ENCODE measurements at regions not wholly inside any gene's neighbourhood (a gene's known extent, or its start where the extent isn't known, plus 50 kb on each side); places are given as distances from the start of the nearest gene placed in this dataset.

DNA sequence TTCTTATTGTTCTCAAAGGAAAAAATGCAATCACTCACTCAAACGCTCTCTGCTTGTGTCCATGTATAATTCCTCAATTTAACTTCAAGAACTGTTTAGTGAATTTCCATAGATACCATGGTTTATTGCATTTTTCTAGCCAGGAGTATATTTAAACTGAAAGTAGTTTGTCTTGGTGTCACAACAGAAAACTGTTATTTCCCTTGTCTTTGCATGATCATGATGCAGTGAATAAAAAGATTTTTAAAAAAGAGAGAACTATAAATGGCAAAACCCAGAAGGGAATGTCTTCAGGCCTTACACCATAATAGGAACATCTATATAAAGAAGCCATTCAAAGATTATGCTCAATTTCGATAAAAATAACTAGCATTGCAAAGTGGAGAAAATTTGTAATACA, 523.5 kb upstream of the ADGRL4 start:
- Histone ChIP-seq H3K79me2 (ENCODE audit: insufficient read depth) (no peaks in the 10 kb centered on the region), H3K4me1 (ENCODE audit: insufficient read depth) (no peaks in the 10 kb centered on the region), H3K9me2 (ENCODE audit: insufficient read depth) (no peaks in the 10 kb centered on the region), H3K4me3 (no peak overlapping the region), H3K27me3 (replicated peaks; ENCODE audit: insufficient read depth) (no peaks in the 10 kb centered on the region), H3K36me3 (ENCODE audit: low read depth) (no peaks in the 10 kb centered on the region), H3K4me2 (ENCODE audit: unreplicated experiment) (no peak overlapping the region), H3K9ac (no peak overlapping the region), H3K9me3 (ENCODE audit: low read depth) (no peaks in the 10 kb centered on the region), H3K27ac (no peak overlapping the region), H4K20me1 (ENCODE audit: insufficient read depth) (no peaks in the 10 kb centered on the region), H3F3A (ENCODE audit: insufficient read depth) (no peaks in the 10 kb centered on the region), H2AFZ (no peak overlapping the region)
- in situ Hi-C loops (cut with MboI), result no loop called here
- no peak for DNase-seq
- 27 to 37% methylated on average over 2 of the region's 2 CpGs for WGBS, 2 experiments (ENCODE audit: low coverage in 1 of 2, low lambda C conversion rate in 2 of 2, missing lambda C conversion rate in 2 of 2)
- TF ChIP-seq EZH2 (IDR thresholded peaks at IDR 0.05; ENCODE audit: insufficient read depth, poor library complexity, severe bottlenecking), result no peak

DNA sequence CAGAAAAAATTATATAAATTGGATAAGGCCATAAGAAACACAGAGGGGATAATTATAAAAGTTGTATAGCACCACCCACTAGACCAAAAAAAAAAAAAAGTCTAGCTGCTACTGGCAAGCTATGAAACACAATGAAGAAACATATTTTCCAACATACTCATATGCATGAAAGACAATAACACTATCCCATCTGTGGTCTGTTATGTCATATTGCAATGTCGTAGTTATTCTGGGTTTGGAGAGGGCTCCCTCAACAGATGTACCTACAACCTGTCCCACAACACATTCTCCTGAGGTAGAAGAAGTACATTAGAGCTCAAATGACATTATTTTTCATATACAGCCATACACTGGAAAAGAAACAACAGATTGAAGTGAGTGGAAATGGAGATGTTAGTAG, 517.6 kb upstream of the ADGRL4 start:
- in situ Hi-C loops (cut with MboI), result no loop called here
- Histone ChIP-seq H3K4me3 (no peak overlapping the region), H3K9ac (no peak overlapping the region), H3K4me2 (ENCODE audit: unreplicated experiment) (no peak overlapping the region), H3K9me2 (ENCODE audit: insufficient read depth) (no peaks in the 10 kb centered on the region), H3K27ac (no peak overlapping the region), H3K27me3 (replicated peaks; ENCODE audit: insufficient read depth) (no peaks in the 10 kb centered on the region), H3K4me1 (ENCODE audit: insufficient read depth) (no peaks in the 10 kb centered on the region), H2AFZ (no peak overlapping the region), H3K36me3 (ENCODE audit: low read depth) (no peaks in the 10 kb centered on the region), H4K20me1 (ENCODE audit: insufficient read depth) (no peaks in the 10 kb centered on the region), H3F3A (ENCODE audit: insufficient read depth) (no peaks in the 10 kb centered on the region), H3K79me2 (ENCODE audit: insufficient read depth) (no peaks in the 10 kb centered on the region), H3K9me3 (ENCODE audit: low read depth) (no peaks in the 10 kb centered on the region)
- WGBS, 2 experiments (ENCODE audit: low coverage in 1 of 2, low lambda C conversion rate in 2 of 2, missing lambda C conversion rate in 2 of 2), result 3 to 8% methylated on average over 1 of the region's 1 CpG
- DNase-seq, result no peak
- TF ChIP-seq EZH2 (IDR thresholded peaks at IDR 0.05; ENCODE audit: insufficient read depth, poor library complexity, severe bottlenecking), result no peak
- TF ChIP-seq EZH2phosphoT487 (IDR thresholded peaks at IDR 0.05; ENCODE audit: insufficient read depth, low read depth), result no peak

DNA sequence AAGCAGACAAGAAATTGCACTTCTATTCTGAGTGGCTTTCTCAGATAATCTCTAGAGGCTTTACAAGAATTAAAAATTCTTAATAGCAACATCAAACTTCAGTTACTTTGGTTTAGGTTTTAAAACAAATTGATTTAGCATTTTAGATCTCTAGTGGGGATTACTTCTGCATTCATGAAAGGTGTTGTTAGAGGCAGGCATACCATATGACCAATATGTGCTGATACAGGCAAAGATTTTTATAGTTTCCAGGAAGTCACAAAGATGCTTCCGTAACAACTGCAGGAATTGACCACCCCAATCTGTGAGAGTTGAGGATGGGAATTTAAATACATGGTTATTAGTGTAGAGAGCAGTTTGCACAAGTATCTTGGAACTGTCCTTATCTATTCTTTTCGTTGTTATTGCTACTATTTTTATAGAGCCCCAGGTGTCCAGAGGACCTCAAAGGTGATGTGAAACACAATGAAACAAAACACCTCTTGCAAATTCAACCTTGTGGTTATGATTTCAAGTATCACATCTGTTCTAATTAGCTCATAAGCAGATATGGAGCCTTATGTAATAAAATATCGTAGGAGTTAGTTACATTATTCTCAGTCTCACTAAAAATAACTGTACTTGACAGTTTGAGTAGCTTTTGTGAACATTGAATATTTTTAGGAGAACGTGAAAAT, 512.7 kb upstream of the ADGRL4 start:
- Histone ChIP-seq H4K20me1 (ENCODE audit: insufficient read depth) (no peaks in the 10 kb centered on the region), H3F3A (ENCODE audit: insufficient read depth) (no peaks in the 10 kb centered on the region), H3K9me2 (ENCODE audit: insufficient read depth) (no peaks in the 10 kb centered on the region), H3K27ac (no peak overlapping the region), H3K4me3 (no peak overlapping the region), H3K36me3 (ENCODE audit: low read depth) (no peaks in the 10 kb centered on the region), H2AFZ (no peak overlapping the region), H3K4me1 (ENCODE audit: insufficient read depth) (no peaks in the 10 kb centered on the region), H3K79me2 (ENCODE audit: insufficient read depth) (no peaks in the 10 kb centered on the region), H3K9me3 (ENCODE audit: low read depth) (no peaks in the 10 kb centered on the region), H3K27me3 (replicated peaks; ENCODE audit: insufficient read depth) (no peaks in the 10 kb centered on the region), H3K9ac (no peak overlapping the region), H3K4me2 (ENCODE audit: unreplicated experiment) (no peak overlapping the region)
- no peak for TF ChIP-seq EZH2phosphoT487 (IDR thresholded peaks at IDR 0.05; ENCODE audit: insufficient read depth, low read depth)
- TF ChIP-seq EZH2 (IDR thresholded peaks at IDR 0.05; ENCODE audit: insufficient read depth, poor library complexity, severe bottlenecking), result no peak
- no peak for DNase-seq
- in situ Hi-C loops (cut with MboI), result no loop called here
- 22 to 23% methylated on average over 4 of the region's 4 CpGs for WGBS, 2 experiments (ENCODE audit: low coverage in 1 of 2, low lambda C conversion rate in 2 of 2, missing lambda C conversion rate in 2 of 2)

DNA sequence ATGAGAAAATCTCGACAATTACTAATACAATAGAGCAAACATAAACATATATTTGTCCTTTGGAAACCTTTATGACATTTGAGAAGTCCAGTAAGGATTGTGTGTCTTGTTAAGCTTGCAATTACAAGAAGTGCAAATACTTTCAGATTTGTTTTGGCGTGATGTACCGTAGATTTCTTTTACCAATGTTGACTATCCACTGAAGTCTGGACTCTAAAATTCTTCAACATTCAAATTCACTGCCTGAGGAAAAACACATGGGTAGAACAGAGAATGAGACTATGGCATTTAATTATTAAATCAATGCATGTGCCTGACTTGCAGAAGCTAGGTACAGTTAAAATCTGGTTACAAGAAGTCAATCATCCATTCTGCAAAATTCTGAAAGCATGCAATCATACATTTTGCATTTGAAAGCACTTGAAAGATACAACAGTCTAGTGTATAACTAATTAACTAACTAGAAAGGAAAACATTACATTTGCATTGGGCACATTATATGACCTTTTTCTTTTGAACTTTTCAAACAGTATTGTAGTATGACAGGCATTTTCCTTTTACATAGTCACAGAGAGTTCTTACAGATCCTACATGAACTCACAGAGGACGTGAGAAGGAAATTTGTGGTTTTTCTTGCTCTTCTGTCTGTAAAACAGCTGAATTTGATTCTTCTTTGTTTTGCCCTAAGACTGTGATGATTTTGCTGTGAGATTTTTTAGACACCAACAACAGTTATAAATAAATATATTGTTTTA, 511.1 kb upstream of the ADGRL4 start:
- in situ Hi-C loops (cut with MboI), result no loop called here
- H4K20me1 ChIP-seq (ENCODE audit: insufficient read depth), result no peaks in the 10 kb centered on the region
- H3K9me3 ChIP-seq (ENCODE audit: low read depth), result no peaks in the 10 kb centered on the region
- H3K4me2 ChIP-seq (ENCODE audit: unreplicated experiment), result no peak overlapping the region
- H3F3A ChIP-seq (ENCODE audit: insufficient read depth), result no peaks in the 10 kb centered on the region
- H3K79me2 ChIP-seq (ENCODE audit: insufficient read depth), result no peaks in the 10 kb centered on the region
- H3K9me2 ChIP-seq (ENCODE audit: insufficient read depth), result no peaks in the 10 kb centered on the region
- no peaks in the 10 kb centered on the region for H3K27me3 ChIP-seq (replicated peaks; ENCODE audit: insufficient read depth)
- TF ChIP-seq EZH2 (IDR thresholded peaks at IDR 0.05; ENCODE audit: insufficient read depth, poor library complexity, severe bottlenecking) (no peak), EZH2phosphoT487 (IDR thresholded peaks at IDR 0.05; ENCODE audit: insufficient read depth, low read depth) (no peak)
- no peak overlapping the region for H3K4me3 ChIP-seq
- no peak overlapping the region for H3K9ac ChIP-seq
- DNase-seq, result no peak
- no peaks in the 10 kb centered on the region for H3K4me1 ChIP-seq (ENCODE audit: insufficient read depth)
- H3K27ac ChIP-seq, result no peak overlapping the region
- WGBS, 2 experiments (ENCODE audit: low coverage in 1 of 2, low lambda C conversion rate in 2 of 2, missing lambda C conversion rate in 2 of 2), result 23 to 24% methylated on average over 4 of the region's 4 CpGs
- no peaks in the 10 kb centered on the region for H3K36me3 ChIP-seq (ENCODE audit: low read depth)
- no peak overlapping the region for H2AFZ ChIP-seq

Measured in GM23248 (cell line).